H1 (cell line): ENCODE measurements at regions not wholly inside any gene's neighbourhood (a gene's known extent, or its start where the extent isn't known, plus 50 kb on each side); places are given as distances from the start of the nearest gene placed in this dataset.

Source experiments
- BACH1 ChIP-seq: IDR thresholded peaks from 2 replicates; pipeline ENCODE4 v1.6.1; 2012; ENCODE audit warnings: low read length, improper control_type of control experiment
- BRCA1 ChIP-seq: IDR thresholded peaks from 2 replicates; pipeline ENCODE4 v1.6.1; 2012; ENCODE audit warnings: low read depth, low read length, improper control_type of control experiment
- HDAC6 ChIP-seq: IDR thresholded peaks from one replicate; pipeline ENCODE4 v1.7.1; 2012; ENCODE audit warnings: low read depth, mild to moderate bottlenecking, inconsistent platforms, low read length, moderate library complexity
- JUN ChIP-seq: IDR thresholded peaks from 2 replicates; pipeline ENCODE4 v1.6.1; 2011; ENCODE audit warnings: low read depth, mild to moderate bottlenecking, improper control_type of control experiment, low read length
- KDM1A ChIP-seq: fragments of 200-600, 300-600 bp; sonication (generic); IDR thresholded peaks from 2 replicates; pipeline ENCODE4 v1.7.1; 2016; ENCODE audit warnings: mild to moderate bottlenecking, low read length, borderline replicate concordance
- RNF2 ChIP-seq: fragments of 200-900, 300-1000 bp; sonication (generic); IDR thresholded peaks from 2 replicates; pipeline ENCODE4 v1.7.1; 2016; ENCODE audit warnings: borderline replicate concordance, low read depth, mild to moderate bottlenecking, antibody characterized with exemption, low read length; ENCODE audit not compliant: poor library complexity, severe bottlenecking; ENCODE audit errors: missing control alignments
- SAP30 ChIP-seq: fragments of 300-600 bp; sonication (generic); IDR thresholded peaks from 2 replicates; pipeline ENCODE4 v1.7.1; 2012; ENCODE audit warnings: low read length, moderate library complexity, mild to moderate bottlenecking, inconsistent platforms; ENCODE audit not compliant: insufficient read depth, insufficient replicate concordance
- TCF12 ChIP-seq: IDR thresholded peaks from 2 replicates; pipeline ENCODE4 v1.6.1; 2011; ENCODE audit warnings: low read depth, mild to moderate bottlenecking, low read length
- TF ChIP-seq, protein P1 (sequence below): fragments of 300-600 bp; sonication (generic); IDR thresholded peaks from 2 replicates; pipeline ENCODE4 v1.7.1; 2012; ENCODE audit warnings: low read length, moderate library complexity, mild to moderate bottlenecking, inconsistent platforms; ENCODE audit not compliant: insufficient replicate concordance

DNA sequence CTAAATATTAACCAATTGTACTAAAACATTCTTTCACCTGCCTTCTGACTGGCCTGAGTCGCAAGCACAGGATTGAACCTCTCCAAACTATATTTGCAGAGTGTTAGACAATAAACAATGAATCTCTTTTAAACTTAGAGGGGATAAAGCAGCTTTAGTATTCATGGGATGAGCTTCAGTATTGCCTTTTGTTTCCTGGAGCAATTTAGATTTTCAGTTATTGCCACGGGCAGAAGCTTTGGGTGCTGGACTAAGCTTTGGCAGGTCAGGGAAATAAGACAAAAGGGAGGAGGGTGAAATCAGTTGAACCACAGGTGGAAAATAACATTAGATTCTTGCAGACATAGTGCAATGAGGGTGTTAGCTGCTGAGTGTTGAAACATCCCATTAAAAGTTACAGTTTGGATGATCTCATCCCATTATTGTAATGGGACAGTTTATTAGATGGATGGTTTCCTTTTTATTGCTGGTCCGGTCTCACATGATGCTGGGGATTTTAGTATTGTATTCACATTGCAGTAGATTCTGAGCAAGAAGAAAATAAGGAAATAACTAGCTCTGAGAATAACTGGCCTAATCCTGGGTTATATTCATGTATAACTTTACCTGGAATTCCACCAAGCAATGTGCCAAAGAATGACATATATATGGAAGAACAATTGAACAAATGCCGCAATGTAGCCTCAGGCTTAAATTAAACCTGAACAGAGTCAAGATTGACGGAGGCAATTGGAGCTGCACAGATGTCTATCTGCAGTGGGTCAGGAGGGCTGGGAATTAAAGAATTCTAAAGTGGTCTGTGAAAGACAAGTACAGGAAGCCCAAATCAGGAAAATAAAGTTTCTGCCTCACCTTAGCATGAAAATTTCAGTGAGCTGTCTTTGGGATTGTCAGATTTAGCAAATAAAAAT lies 1092.8 kb upstream of the SEL1L start (continued):
- TF ChIP-seq RNF2 (no peak), KDM1A (no peak), SAP30 (no peak), HDAC6 (no peak), BRCA1 (no peak), TCF12 (no peak), BACH1 (no peak), JUN (no peak)
- TF ChIP-seq, protein P1, sequence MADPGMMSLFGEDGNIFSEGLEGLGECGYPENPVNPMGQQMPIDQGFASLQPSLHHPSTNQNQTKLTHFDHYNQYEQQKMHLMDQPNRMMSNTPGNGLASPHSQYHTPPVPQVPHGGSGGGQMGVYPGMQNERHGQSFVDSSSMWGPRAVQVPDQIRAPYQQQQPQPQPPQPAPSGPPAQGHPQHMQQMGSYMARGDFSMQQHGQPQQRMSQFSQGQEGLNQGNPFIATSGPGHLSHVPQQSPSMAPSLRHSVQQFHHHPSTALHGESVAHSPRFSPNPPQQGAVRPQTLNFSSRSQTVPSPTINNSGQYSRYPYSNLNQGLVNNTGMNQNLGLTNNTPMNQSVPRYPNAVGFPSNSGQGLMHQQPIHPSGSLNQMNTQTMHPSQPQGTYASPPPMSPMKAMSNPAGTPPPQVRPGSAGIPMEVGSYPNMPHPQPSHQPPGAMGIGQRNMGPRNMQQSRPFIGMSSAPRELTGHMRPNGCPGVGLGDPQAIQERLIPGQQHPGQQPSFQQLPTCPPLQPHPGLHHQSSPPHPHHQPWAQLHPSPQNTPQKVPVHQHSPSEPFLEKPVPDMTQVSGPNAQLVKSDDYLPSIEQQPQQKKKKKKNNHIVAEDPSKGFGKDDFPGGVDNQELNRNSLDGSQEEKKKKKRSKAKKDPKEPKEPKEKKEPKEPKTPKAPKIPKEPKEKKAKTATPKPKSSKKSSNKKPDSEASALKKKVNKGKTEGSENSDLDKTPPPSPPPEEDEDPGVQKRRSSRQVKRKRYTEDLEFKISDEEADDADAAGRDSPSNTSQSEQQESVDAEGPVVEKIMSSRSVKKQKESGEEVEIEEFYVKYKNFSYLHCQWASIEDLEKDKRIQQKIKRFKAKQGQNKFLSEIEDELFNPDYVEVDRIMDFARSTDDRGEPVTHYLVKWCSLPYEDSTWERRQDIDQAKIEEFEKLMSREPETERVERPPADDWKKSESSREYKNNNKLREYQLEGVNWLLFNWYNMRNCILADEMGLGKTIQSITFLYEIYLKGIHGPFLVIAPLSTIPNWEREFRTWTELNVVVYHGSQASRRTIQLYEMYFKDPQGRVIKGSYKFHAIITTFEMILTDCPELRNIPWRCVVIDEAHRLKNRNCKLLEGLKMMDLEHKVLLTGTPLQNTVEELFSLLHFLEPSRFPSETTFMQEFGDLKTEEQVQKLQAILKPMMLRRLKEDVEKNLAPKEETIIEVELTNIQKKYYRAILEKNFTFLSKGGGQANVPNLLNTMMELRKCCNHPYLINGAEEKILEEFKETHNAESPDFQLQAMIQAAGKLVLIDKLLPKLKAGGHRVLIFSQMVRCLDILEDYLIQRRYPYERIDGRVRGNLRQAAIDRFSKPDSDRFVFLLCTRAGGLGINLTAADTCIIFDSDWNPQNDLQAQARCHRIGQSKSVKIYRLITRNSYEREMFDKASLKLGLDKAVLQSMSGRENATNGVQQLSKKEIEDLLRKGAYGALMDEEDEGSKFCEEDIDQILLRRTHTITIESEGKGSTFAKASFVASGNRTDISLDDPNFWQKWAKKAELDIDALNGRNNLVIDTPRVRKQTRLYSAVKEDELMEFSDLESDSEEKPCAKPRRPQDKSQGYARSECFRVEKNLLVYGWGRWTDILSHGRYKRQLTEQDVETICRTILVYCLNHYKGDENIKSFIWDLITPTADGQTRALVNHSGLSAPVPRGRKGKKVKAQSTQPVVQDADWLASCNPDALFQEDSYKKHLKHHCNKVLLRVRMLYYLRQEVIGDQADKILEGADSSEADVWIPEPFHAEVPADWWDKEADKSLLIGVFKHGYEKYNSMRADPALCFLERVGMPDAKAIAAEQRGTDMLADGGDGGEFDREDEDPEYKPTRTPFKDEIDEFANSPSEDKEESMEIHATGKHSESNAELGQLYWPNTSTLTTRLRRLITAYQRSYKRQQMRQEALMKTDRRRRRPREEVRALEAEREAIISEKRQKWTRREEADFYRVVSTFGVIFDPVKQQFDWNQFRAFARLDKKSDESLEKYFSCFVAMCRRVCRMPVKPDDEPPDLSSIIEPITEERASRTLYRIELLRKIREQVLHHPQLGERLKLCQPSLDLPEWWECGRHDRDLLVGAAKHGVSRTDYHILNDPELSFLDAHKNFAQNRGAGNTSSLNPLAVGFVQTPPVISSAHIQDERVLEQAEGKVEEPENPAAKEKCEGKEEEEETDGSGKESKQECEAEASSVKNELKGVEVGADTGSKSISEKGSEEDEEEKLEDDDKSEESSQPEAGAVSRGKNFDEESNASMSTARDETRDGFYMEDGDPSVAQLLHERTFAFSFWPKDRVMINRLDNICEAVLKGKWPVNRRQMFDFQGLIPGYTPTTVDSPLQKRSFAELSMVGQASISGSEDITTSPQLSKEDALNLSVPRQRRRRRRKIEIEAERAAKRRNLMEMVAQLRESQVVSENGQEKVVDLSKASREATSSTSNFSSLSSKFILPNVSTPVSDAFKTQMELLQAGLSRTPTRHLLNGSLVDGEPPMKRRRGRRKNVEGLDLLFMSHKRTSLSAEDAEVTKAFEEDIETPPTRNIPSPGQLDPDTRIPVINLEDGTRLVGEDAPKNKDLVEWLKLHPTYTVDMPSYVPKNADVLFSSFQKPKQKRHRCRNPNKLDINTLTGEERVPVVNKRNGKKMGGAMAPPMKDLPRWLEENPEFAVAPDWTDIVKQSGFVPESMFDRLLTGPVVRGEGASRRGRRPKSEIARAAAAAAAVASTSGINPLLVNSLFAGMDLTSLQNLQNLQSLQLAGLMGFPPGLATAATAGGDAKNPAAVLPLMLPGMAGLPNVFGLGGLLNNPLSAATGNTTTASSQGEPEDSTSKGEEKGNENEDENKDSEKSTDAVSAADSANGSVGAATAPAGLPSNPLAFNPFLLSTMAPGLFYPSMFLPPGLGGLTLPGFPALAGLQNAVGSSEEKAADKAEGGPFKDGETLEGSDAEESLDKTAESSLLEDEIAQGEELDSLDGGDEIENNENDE = no peak
